Cardiac muscle cell (in vitro differentiated cells and primary cell): ENCODE measurements at regions not wholly inside any gene's neighbourhood (a gene's known extent, or its start where the extent isn't known, plus 50 kb on each side); places are given as distances from the start of the nearest gene placed in this dataset.

Experiments used
- DNase-seq, 2 donors: peaks; one replicate each; pipeline versions ENCODE4 v3.0.0 to v3.0.0-alpha.2; 2010 to 2017; ENCODE audit warnings: low read depth in 1 of 2, low spot score in 1 of 2
- H3K27ac ChIP-seq: fragments of 200-600 bp; sonication (generic); 2 replicates; pipeline ENCODE4 v1.5.1; 2016
- H3K27me3 ChIP-seq: fragments of 200-600 bp; sonication (generic); 2 replicates; pipeline ENCODE4 v1.6.0; 2016; ENCODE audit warnings: control low read depth
- H3K36me3 ChIP-seq: fragments of 200-600 bp; sonication (generic); 2 replicates; pipeline ENCODE4 v1.5.1; 2016; ENCODE audit warnings: control low read depth
- H3K4me1 ChIP-seq: fragments of 200-600 bp; sonication (generic); 2 replicates; pipeline ENCODE4 v1.8.1; 2017; ENCODE audit warnings: low read depth, mild to moderate bottlenecking, mixed run types
- H3K4me3 ChIP-seq: fragments of 200-600 bp; sonication (generic); 2 replicates; pipeline ENCODE4 v1.5.1; 2016; ENCODE audit warnings: mild to moderate bottlenecking
- H3K9me3 ChIP-seq: fragments of 200-600 bp; sonication (generic); 2 replicates; pipeline ENCODE4 v1.5.1; 2017; ENCODE audit warnings: low read depth, mild to moderate bottlenecking, control low read depth
- CTCF ChIP-seq: IDR thresholded peaks from 2 replicates; pipeline ENCODE4 v1.5.1; 2012; ENCODE audit warnings: low read depth, mild to moderate bottlenecking, low read length

- no peak overlapping the region for H3K4me3 ChIP-seq
Measured at GRCh38 chr4:160217352-160217751, 1114.5 kb downstream of the RAPGEF2 start.

GRCh38 chr4:160224049-160224448, 1121.2 kb downstream of the RAPGEF2 start:
- Histone ChIP-seq H3K36me3 (no peaks in the 10 kb centered on the region), H3K9me3 (no peaks in the 10 kb centered on the region), H3K27me3 (no peaks in the 10 kb centered on the region), H3K4me1 (no peaks in the 10 kb centered on the region), H3K4me3 (no peak overlapping the region), H3K27ac (no peak overlapping the region)
- no peak for DNase-seq
- no peak for TF ChIP-seq CTCF

More at GRCh38 chr4:160217352-160217751, 1114.5 kb downstream of the RAPGEF2 start:
- Histone ChIP-seq H3K4me1 (no peaks in the 10 kb centered on the region), H3K9me3 (no peaks in the 10 kb centered on the region), H3K27me3 (no peaks in the 10 kb centered on the region), H3K36me3 (no peaks in the 10 kb centered on the region), H3K27ac (no peak overlapping the region)
- no peak for TF ChIP-seq CTCF
- DNase-seq = no peak

GRCh38 chr4:160233141-160233540, 1130.3 kb downstream of the RAPGEF2 start:
- no peak overlapping the region for H3K4me3 ChIP-seq
- no peaks in the 10 kb centered on the region for H3K4me1 ChIP-seq
- DNase-seq = no peak
- TF ChIP-seq CTCF = no peak
- H3K27me3 ChIP-seq = no peaks in the 10 kb centered on the region
- H3K36me3 ChIP-seq = no peaks in the 10 kb centered on the region
- H3K9me3 ChIP-seq = no peaks in the 10 kb centered on the region
- no peak overlapping the region for H3K27ac ChIP-seq

GRCh38 chr4:160235285-160235684, 1132.4 kb downstream of the RAPGEF2 start:
- no peak for TF ChIP-seq CTCF
- Histone ChIP-seq H3K27ac (no peak overlapping the region), H3K4me1 (no peaks in the 10 kb centered on the region), H3K9me3 (no peaks in the 10 kb centered on the region), H3K4me3 (no peak overlapping the region), H3K36me3 (no peaks in the 10 kb centered on the region), H3K27me3 (no peaks in the 10 kb centered on the region)
- no peak for DNase-seq

- no peaks in the 10 kb centered on the region for H3K9me3 ChIP-seq
- no peak overlapping the region for H3K27ac ChIP-seq
- no peak for TF ChIP-seq CTCF
- no peak overlapping the region for H3K4me3 ChIP-seq
- no peaks in the 10 kb centered on the region for H3K4me1 ChIP-seq
- H3K36me3 ChIP-seq = no peaks in the 10 kb centered on the region
- DNase-seq = no peak
- H3K27me3 ChIP-seq = no peaks in the 10 kb centered on the region
Measured at GRCh38 chr4:160235771-160236170, 1132.9 kb downstream of the RAPGEF2 start.

- no peak overlapping the region for H3K27ac ChIP-seq
- H3K9me3 ChIP-seq = no peaks in the 10 kb centered on the region
- H3K27me3 ChIP-seq = no peaks in the 10 kb centered on the region
- DNase-seq = no peak
- TF ChIP-seq CTCF = no peak
- no peaks in the 10 kb centered on the region for H3K36me3 ChIP-seq
- no peak overlapping the region for H3K4me3 ChIP-seq
- H3K4me1 ChIP-seq = no peaks in the 10 kb centered on the region
Measured at GRCh38 chr4:160238790-160239189, 1135.9 kb downstream of the RAPGEF2 start.
